Fibroblast of skin of back (primary cell): ENCODE measurements at regions not wholly inside any gene's neighbourhood (a gene's known extent, or its start where the extent isn't known, plus 50 kb on each side); places are given as distances from the start of the nearest gene placed in this dataset.

Experiments
- DNase-seq: peaks from one replicate; pipeline ENCODE4 v3.0.0-alpha.2; 2013

DNA sequence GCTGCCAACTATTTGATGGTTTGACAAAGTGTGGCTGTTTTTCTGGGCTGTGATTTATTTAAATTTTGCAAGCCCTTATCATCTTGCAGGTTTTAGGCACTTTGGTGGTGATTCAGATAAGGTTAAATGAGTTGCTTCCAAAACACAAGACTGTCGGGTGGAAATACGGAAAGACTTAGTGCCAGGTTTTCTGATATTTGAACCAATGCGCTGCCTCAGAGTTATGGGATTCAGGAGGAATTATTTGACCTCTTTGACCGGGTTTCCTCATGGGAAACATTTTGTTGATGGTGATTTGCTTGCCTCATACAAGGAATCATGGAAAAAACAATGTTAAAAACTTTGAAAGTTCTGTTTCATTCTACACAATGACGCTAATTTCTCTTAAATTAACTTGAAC, 136.1 kb upstream of the MAP9 start:
- DNase-seq, result no peak

DNA sequence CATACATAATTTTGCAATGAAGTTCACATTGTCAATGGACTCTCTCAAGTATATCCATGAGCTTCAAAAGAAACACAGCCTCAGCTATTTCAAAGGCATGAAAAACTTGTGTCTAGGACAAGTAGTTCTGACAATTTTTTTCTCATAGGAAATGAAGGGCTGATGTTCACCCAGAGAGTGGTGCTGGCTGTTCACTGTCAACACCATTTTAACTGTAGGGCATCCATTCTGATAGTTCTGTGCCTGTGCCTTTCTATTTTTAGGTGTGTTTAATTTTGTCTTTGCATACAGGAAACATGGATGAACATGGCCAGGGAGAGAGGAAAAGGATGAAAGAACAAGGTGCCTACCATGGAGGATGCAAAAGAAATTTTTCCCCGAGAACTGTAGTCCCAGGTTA, 135.3 kb upstream of the MAP9 start:
- no peak for DNase-seq

DNA sequence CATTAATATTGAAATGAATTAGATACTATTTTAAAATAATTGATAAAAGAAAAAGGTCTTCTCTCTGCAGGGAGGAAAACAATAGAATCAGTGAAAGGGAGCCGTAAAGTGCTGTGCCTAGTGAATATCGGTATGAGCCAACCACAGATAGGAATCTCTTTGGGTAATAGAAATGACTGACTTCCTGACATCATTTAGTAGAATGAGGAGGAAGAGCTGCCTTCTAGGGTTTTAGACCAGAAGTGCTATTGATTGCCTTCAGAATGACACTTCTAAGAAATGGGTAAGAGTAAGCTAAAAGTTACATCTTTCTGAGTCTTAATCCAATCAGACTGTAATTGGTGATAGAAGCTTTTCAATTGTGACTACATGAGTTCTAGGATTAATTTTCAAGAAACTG, 134.0 kb upstream of the MAP9 start:
- no peak for DNase-seq

DNA sequence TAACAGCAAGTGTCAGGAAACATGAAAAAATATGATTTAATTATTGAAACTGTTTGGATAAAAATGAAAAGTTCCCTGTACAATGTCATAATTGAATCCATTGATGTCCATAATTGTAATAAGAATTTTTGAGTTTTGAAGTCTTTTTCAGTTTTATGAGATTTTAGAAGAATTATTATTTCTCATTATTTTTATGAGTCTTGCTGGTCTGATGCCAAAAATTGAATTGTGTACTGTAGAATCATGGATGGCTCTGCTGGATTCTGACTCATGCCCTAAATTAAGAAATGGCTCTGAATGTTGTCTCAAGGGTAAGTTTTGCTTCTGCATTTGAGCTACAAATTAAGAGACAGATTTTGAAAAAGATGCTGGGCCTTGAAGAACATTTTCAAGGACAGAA, 132.8 kb upstream of the MAP9 start:
- no peak for DNase-seq

DNA sequence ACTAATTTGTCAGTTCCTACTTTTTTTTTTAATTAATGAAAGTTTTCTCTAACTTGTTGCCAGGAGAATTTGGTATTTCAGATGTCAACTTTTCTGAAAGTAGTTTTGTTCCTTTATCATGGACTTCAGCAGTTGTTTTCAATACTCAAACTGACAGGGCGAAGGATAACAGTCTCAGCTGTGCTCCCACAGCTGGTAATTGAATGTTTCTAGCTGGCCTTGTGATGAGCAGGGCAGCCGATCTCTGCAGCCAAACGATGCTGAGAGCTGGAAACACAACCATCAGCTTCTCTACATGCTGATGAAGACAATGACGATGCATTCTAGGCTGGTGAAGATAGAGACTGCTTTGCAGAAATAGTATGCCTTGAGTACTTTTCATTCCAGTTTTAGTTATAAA, 130.0 kb upstream of the MAP9 start:
- DNase-seq, result no peak

DNA sequence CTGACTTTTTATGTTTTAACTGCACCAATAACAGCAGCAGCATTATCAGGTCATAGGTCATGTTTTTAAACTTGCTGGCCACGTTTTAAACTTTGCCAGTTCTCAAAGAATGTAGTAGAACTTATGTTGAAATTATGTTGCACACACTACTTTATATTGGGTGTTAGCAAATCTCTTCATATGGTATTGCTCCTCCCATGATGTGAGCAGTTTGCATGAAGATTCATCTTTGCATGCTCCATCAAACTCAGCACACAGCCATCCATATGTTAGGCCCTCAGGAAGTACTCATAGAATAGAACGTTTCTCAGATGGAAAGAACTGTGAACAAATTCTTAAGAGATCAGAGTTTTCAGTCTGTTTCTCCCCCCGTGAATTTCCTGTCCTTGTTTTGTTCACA, 128.6 kb upstream of the MAP9 start:
- DNase-seq, result no peak

DNA sequence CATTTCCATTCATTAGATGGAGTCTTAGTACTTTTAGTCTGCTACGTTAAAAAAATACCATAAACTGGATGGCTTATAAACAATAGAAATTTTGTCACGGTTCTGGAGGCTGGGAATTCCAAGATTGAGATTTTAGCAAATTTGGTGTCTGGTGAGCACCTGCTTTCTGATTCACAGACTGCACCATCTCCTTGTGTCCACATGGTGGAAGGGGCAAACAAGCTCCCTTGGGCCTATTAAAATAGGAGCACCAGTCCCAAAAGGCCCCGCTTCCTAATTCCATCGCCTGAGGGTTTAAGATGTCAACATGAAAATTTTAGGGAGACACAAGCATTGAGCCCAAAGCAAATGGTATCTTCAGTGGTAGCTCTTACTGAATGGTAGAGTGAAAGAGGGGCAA, 120.5 kb upstream of the MAP9 start:
- DNase-seq, result no peak

DNA sequence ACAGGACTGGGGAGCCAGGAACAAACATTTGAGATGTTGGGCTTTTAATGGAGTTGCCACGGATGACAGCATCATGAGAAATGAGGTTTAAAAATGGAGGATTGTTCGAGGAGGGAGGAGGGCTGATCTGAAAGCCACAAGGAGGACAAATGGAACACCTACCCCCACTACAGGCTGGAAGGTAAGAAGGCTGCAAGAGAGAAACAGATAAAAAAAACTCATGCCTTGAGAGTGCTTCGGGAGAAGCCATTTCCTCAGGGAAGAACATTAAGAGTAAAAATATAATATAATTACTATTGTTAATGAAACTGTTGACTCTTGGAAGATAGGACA, 119.5 kb upstream of the MAP9 start:
- no peak for DNase-seq

DNA sequence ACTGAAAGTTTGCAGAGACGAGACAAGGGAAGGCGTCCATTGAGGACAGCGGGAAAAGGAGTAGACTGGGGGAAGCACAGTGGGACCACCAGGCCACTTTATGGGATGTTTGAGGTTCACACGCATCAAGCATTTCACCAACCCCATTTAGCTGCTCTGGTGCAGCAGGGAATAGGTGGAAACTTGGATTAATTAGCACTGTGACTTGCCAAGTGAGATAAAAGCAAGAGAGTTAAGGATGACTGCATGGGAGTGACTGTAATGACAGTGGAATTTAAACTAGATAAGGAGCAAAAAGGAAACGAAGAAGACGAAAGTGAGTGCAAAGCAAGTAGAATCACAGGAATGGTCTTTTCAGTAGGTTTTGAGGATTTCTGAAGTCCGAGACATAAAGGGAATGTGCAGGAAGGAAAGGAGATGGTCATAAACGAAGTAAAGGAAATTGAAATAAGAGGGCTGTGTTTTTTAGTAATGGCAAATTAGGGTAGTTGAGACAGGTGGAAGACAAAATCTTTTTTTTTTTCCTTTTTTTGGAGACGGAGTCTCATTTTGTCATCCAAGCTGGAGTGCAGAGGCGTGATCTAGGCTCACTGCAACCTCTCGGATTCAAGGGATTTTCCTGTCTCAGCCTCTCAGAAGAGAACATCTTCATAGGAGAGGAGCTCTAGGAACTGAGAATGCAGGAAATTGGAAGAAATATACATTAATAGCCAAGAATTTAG, 119.0 kb upstream of the MAP9 start:
- DNase-seq, result no peak

DNA sequence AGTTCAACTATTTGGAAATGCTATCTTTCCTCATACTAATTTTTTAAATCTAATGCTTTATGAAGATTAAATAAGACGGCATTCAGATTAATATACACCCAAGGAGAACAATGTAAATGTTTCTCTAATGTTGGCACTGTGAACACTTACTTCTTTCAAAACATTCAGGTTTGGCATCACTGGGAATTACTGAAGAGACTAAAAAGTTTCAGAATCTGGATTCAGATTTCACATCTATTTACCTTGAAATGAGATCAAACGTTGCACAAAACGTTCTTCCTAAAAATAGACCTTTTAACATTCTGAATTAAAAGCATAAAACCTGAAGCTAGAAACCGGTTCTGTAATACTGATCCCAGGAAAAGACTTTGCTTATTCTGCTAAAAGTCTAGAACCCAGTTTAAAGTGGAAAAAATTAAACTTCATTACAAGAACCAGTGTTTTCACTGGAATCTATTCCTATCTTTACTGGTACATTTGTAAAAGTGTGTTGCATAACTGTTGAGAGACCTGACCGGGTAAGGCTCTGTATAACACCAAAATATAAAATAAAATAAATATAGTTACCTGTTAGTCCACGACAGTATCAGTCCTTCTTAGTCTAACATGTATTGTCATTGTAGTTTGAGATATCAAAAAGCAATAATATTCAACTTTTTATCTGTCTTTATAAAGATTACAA, 117.4 kb upstream of the MAP9 start:
- DNase-seq, result no peak

DNA sequence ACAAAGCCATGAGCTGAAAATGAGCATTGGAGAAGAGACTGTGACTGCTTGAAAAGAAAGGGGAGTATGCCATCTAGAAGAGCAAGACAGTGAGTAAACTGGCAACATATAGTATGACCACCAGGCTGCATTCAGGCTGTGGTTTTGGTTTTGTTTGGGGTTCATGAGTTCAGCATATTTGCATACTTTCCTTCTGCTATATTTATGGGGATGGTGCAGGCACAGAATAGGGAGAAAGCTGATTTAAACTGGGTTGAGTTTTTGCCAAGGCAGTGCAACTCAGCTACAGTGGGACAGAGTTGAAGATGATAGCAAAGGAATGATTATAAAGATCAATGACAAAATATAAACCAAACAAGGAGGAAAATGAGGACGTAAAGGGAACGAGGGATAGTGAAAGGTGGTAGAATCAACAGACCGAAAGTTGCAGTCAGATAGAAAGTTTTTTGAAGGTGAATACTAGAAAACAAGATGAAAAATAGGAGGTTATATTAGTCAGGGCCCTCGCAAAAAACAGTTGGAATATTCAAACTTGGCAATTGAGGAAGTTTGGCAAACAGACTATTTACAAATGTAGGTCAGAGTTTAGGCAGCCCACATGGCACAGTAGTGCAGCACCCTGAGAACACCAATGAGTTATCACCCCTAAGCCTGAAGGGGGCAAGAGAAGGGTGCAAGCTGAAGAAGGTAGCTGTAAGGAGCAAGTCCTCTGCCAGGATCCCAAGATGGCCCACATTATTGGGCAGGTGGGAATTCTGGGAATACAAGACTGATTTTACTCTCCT, 114.8 kb upstream of the MAP9 start:
- DNase-seq, result no peak

DNA sequence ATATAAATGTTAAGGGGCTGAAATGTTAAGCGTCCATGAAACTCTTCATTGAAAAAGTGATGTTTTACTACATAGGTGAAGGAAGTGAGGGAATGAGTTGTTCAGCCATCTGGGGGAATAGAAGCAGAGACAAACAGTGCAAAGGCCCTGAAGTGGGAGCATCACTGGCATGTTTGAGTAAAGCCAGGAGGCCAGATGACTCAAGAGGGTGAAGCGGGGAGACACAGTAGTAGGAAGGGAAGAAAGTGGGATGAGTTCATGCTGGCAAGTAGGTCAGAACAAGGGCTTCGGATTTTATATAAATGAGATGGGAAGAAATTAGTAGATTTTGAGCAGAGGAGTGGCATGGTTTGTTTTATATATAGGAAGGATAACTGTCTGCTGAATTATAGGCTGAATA, 112.5 kb upstream of the MAP9 start:
- no peak for DNase-seq

DNA sequence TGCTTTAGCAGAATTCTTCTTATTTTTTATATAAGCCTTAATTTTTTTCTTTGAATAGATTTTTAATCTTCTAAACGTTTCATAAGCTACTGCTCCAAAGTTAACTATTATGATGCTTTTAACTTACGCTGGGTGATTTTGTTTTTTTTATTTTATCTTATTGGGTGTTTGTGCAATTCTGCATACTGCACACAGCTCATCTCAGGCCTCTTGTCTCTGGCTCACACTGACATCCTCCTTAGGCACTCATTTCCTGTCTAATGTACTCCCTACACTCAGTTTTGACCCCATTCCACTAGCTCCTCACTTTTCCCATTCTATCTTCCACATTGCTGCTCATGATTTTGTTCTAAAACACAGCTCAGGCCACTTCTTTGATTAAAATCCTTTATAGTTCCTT, 111.9 kb upstream of the MAP9 start:
- no peak for DNase-seq

DNA sequence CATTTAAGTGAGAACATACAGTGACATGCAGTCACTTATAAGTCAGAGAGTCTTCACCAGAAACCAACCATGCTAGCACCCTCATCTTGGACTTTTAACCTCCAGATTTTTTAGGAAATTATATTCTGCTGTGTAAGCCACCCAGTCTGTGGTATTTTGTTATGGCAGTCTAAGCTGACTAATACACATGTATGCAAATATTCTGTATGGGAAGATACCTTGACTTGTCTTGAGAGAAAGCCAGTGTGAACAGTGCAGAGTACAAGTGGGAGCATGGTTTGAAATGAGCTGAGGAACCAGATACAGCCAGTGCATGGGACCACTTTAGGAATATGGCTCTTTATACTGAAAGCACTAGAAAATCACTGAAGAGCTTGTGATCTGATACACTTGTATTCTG, 110.4 kb upstream of the MAP9 start:
- DNase-seq, result no peak

DNA sequence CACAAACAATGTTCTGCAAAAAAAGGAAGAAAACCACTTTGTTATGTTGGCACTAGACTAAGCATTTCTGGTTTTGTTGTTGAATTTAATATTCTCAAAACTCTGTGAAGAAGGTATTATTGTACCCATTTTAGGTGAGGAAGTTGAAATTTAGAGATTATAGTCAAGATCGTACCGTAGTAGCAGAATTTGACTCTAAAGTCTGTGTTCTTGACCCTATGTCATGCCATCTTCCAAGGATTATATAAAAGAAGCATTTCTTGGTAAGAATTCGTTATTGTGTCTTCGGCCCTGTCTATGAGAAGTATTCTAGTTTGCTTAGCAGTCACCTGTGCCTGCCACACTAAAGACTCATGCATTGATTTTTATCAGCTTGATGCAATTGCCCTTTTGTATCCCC, 104.4 kb upstream of the MAP9 start:
- DNase-seq, result no peak

DNA sequence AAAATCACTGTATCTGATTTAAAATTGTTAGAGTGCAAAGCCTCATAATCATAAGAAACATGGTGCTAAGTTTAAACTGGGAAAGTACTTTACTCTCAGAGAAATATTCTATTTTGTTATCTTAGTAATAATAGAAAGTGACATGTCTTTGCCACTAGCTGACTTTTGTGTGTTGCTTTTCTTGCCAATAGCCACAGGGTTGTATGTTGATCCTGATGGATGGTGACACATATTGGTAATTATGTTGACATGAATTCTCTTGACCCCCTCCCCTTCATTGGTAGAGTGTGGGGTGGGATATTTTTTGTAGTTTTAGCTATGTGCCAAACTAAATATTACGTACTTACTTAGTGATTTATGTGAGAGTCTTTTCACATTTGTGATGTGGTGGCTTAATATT, 103.1 kb upstream of the MAP9 start:
- no peak for DNase-seq

DNA sequence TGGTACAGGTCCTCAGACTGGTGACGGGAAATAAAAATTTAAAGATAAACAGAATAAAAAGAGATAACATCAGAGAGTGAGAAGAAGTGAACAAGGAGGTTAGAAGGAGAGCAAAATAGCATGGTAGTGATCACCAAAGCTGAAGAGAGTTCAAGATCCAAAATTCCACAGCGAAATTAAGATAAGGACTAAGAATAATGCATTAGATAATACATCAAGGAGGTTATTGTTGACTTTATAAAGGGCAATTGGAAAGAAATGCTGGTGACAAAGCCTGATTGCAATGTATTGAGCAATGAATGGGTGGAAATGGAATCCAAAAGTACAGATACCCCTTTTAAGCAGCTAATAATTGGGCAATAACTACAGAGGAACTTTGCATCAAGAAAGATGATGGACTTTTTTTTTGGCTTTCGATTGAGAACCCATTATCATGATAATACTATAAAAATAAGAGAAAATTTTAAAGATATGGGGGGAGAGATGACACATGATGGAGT, 101.6 kb upstream of the MAP9 start:
- no peak for DNase-seq

DNA sequence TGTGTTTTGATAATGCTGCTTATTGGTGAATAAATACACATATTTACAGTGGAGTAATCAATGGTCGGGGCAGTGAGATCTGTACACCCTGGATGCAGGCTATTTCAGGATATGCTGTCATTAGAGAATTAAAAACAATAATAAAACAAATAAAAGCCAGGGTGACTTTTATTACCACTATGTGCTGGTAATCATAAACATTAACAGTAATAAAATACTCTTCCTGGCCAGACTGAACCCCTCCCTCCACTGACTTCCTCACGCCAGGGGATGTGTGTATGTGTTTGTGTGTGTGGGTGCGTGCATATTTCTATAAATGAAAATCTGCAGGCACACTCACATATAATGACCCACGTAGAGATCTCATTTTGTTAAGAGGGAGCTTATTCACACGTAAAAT, 98.0 kb upstream of the MAP9 start:
- DNase-seq, result no peak

DNA sequence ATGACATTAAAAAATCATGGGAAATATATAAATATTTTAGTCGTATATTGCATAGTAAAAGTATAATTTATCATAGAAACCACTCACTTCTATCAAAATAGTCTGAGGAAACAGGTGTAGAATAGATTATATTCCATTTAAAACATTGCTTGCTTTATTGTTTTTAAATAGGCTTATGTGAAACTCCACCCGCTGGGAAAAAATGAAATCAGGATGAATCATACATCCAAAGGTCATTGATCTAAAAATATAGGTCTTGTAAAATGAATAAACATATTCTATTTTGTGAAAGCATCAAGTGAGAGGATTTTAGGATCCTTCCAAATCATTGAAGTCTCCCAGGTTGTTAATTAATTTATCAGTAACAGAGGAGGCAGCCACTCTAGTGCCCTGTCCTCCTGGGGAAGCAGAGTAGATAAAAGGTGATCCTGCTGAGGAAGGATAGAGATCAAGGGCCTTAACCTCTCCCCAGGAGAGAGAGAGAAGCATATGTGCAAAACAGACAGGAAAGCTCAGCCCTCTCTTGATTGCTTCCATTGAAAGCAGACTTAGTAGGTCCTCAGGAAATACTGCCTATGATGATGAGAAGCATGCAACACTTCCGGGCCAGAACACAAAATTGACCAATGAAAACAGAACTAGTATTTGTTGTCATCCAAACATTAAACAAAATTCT, 96.8 kb upstream of the MAP9 start:
- no peak for DNase-seq

DNA sequence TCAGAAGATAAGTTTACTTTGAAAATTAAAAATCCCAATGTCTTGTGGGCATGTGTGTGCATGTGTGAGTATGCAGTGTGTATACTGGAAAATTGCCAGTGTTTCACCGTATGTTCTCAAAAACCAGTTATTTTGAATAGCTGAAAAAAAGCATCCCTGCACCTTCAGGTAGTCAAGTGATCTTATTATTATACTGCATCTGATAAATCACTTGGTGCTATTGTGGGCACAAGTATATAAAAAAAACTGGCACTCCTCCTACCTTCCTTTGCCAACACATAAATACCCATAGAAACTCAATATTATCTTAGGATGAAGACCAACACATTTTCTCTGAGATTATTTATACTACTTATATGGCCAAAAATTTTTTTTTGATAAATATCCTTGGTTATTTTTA, 91.5 kb upstream of the MAP9 start:
- DNase-seq, result no peak

DNA sequence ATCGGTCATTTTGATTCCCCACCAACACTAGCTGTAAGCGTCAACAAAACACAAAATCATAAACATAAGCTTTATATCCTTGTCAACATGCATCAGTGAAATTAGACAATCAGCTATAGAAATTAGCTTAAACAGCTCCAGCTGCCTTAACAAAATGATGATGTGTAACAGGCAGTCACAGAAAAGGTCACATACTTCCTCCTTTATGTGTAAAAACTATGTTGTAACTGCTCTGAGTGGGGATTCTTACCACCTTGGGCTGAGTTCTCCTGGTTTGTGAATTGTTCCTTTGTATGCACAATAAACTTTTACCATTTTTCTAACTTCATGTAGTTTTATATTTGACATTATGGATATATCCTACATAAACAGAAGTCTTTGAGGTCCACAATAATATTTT, 73.9 kb upstream of the MAP9 start:
- no peak for DNase-seq

DNA sequence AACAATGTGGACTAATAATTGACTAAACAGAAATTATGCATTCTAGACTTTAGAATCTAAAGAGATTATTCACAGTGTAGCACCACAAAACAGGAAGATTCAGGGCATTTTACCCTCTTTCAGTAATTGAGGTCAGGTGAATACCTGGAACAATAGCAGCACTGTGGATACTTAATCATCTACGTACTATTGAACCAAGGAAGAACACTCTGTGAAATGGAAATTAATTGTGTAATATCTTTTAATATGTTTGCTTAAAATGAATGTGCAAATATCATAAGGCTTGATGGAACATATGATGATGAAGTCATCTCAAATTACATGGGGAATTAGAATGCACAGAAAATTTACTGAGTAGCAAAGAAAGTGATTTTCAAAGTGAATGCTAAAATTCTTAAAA, 68.5 kb upstream of the MAP9 start:
- no peak for DNase-seq

DNA sequence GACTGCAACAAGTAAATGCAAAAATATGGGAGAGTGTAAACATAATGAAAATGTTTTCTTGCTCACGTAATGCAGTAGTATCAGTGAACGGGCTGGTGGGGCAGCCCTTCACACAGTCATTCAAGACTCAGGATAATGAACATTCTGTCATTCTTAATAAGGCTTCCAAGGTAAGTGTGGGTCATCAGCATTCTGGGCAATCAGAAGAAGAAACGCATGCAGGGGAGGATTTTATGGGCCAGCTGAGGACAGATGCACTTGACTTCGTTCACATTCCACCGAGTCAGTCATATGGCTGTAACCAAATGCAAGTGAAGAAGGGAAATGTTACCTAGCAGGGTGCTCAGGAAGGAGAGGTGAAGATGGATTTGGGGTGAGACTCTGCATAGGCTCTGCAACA, 68.0 kb upstream of the MAP9 start:
- DNase-seq, result no peak
